Loucy (cell line): ENCODE measurements at regions not wholly inside any gene's neighbourhood (a gene's known extent, or its start where the extent isn't known, plus 50 kb on each side); places are given as distances from the start of the nearest gene placed in this dataset.

Experiments
- H2AFZ ChIP-seq: fragments of 200-600 bp; sonication (generic); 2 replicates; pipeline ENCODE4 v1.6.0; 2016; ENCODE audit warnings: antibody characterized with exemption, mild to moderate bottlenecking, low read length, moderate library complexity
- H3F3A ChIP-seq: fragments of 200-600 bp; 2 replicates; pipeline ENCODE4 v1.6.0; 2016; ENCODE audit warnings: antibody characterized with exemption, low read depth, mild to moderate bottlenecking
- H3K27me3 ChIP-seq: fragments of 200-600 bp; sonication (generic); 2 replicates; pipeline ENCODE4 v1.6.1; 2014; ENCODE audit warnings: low read length, mild to moderate bottlenecking; ENCODE audit not compliant: insufficient read depth, poor library complexity, severe bottlenecking
- H3K36me3 ChIP-seq: fragments of 200-600 bp; sonication (generic); 2 replicates; pipeline ENCODE4 v1.6.1; 2016; ENCODE audit warnings: low read length; ENCODE audit not compliant: insufficient read depth
- H3K4me1 ChIP-seq: fragments of 200-600 bp; sonication (generic); 2 replicates; pipeline ENCODE4 v1.5.1; 2014; ENCODE audit warnings: low read length, mild to moderate bottlenecking; ENCODE audit not compliant: insufficient read depth, poor library complexity, severe bottlenecking
- H3K4me2 ChIP-seq: fragments of 200-600 bp; sonication (generic); 2 replicates; pipeline ENCODE4 v1.6.0; 2014; ENCODE audit warnings: antibody characterized with exemption, low read length, low read depth, mild to moderate bottlenecking; ENCODE audit not compliant: poor library complexity, severe bottlenecking
- H3K4me3 ChIP-seq: fragments of 200-600 bp; sonication (generic); 2 replicates; pipeline ENCODE4 v1.5.1; 2014; ENCODE audit warnings: low read length, mild to moderate bottlenecking, mixed read lengths; ENCODE audit not compliant: poor library complexity, severe bottlenecking
- H3K79me2 ChIP-seq: fragments of 200-600 bp; sonication (generic); 2 replicates; pipeline ENCODE4 v1.6.1; 2014; ENCODE audit warnings: low read length; ENCODE audit not compliant: insufficient read depth
- H3K9ac ChIP-seq: fragments of 200-600 bp; sonication (generic); 2 replicates; pipeline ENCODE4 v1.6.0; 2014; ENCODE audit warnings: mild to moderate bottlenecking, low read depth, low read length, moderate library complexity; ENCODE audit not compliant: poor library complexity, severe bottlenecking
- H3K9me2 ChIP-seq: fragments of 200-600 bp; sonication (generic); replicated peaks from 2 replicates; pipeline ENCODE4 v1.6.1; 2016; ENCODE audit warnings: low read depth, low read length, mixed read lengths
- H3K9me3 ChIP-seq: fragments of 200-600 bp; sonication (generic); 2 replicates; pipeline ENCODE4 v1.6.1; 2014; ENCODE audit warnings: mild to moderate bottlenecking, antibody characterized with exemption, low read length, low read depth; ENCODE audit not compliant: insufficient read depth
- H4K20me1 ChIP-seq: fragments of 200-600 bp; sonication (generic); 2 replicates; pipeline ENCODE4 v1.6.0; 2014; ENCODE audit warnings: antibody characterized with exemption, low read length, mild to moderate bottlenecking; ENCODE audit not compliant: insufficient read depth, poor library complexity, severe bottlenecking
- EZH2phosphoT487 ChIP-seq: fragments of 200-600 bp; IDR thresholded peaks from 2 replicates; pipeline ENCODE4 v1.6.1; 2018; ENCODE audit warnings: antibody characterized with exemption, mild to moderate bottlenecking, moderate library complexity, borderline replicate concordance
- TF ChIP-seq, protein P1 (sequence below): fragments of 200-600 bp; sonication (generic); conservative IDR thresholded peaks from 2 replicates; pipeline ENCODE4 v1.5.1; 2014; ENCODE audit warnings: mild to moderate bottlenecking, antibody characterized with exemption, low read length

- no peaks in the 10 kb centered on the region for H4K20me1 ChIP-seq
- H3K9me2 ChIP-seq = no peaks in the 10 kb centered on the region
- no peak overlapping the region for H2AFZ ChIP-seq
- H3K4me1 ChIP-seq = peaks cover 3% of the 10 kb centered on the region
- no peaks in the 10 kb centered on the region for H3K36me3 ChIP-seq
- H3K79me2 ChIP-seq = no peaks in the 10 kb centered on the region
- H3F3A ChIP-seq = no peaks in the 10 kb centered on the region
- TF ChIP-seq EZH2phosphoT487 = no peak
- TF ChIP-seq, protein P1, sequence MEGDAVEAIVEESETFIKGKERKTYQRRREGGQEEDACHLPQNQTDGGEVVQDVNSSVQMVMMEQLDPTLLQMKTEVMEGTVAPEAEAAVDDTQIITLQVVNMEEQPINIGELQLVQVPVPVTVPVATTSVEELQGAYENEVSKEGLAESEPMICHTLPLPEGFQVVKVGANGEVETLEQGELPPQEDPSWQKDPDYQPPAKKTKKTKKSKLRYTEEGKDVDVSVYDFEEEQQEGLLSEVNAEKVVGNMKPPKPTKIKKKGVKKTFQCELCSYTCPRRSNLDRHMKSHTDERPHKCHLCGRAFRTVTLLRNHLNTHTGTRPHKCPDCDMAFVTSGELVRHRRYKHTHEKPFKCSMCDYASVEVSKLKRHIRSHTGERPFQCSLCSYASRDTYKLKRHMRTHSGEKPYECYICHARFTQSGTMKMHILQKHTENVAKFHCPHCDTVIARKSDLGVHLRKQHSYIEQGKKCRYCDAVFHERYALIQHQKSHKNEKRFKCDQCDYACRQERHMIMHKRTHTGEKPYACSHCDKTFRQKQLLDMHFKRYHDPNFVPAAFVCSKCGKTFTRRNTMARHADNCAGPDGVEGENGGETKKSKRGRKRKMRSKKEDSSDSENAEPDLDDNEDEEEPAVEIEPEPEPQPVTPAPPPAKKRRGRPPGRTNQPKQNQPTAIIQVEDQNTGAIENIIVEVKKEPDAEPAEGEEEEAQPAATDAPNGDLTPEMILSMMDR = no peak
- no peak overlapping the region for H3K4me3 ChIP-seq
- no peaks in the 10 kb centered on the region for H3K9me3 ChIP-seq
- H3K4me2 ChIP-seq = no peak overlapping the region
- no peak overlapping the region for H3K9ac ChIP-seq
- no peaks in the 10 kb centered on the region for H3K27me3 ChIP-seq
Measured at GRCh38 chr9:91082731-91083130, 279.0 kb downstream of the AUH start.

- no peaks in the 10 kb centered on the region for H3K36me3 ChIP-seq
- peaks cover 12% of the 10 kb centered on the region for H3K4me1 ChIP-seq
- H3K79me2 ChIP-seq = no peaks in the 10 kb centered on the region
- H3K9ac ChIP-seq = no peak overlapping the region
- no peaks in the 10 kb centered on the region for H3K27me3 ChIP-seq
- H4K20me1 ChIP-seq = no peaks in the 10 kb centered on the region
- no peak overlapping the region for H3K4me3 ChIP-seq
- no peaks in the 10 kb centered on the region for H3K9me3 ChIP-seq
- no peaks in the 10 kb centered on the region for H3K9me2 ChIP-seq
- no peak overlapping the region for H2AFZ ChIP-seq
- TF ChIP-seq, protein P1 = no peak
- TF ChIP-seq EZH2phosphoT487 = no peak
- H3K4me2 ChIP-seq = no peak overlapping the region
- no peaks in the 10 kb centered on the region for H3F3A ChIP-seq
Measured at GRCh38 chr9:91084896-91085516, 276.7 kb downstream of the AUH start.

GRCh38 chr9:91085517-91086291, 276.0 kb downstream of the AUH start:
- H3K9me2 ChIP-seq = no peaks in the 10 kb centered on the region
- H3K4me2 ChIP-seq = no peak overlapping the region
- no peak overlapping the region for H3K9ac ChIP-seq
- no peak overlapping the region for H2AFZ ChIP-seq
- H3K4me3 ChIP-seq = no peak overlapping the region
- H4K20me1 ChIP-seq = no peaks in the 10 kb centered on the region
- TF ChIP-seq, protein P1 = no peak
- H3K27me3 ChIP-seq = no peaks in the 10 kb centered on the region
- H3K36me3 ChIP-seq = no peaks in the 10 kb centered on the region
- H3K9me3 ChIP-seq = no peaks in the 10 kb centered on the region
- peaks cover 19% of the 10 kb centered on the region for H3K4me1 ChIP-seq
- H3K79me2 ChIP-seq = no peaks in the 10 kb centered on the region
- no peaks in the 10 kb centered on the region for H3F3A ChIP-seq
